ENCODE measurements at regions not wholly inside any gene's neighbourhood (a gene's known extent, or its start where the extent isn't known, plus 50 kb on each side); places are given as distances from the start of the nearest gene placed in this dataset.
"Not testable (repeated sequence)": the region's sequence is repeated elsewhere in the genome, so short reads cannot be mapped to it uniquely, and the experiment has no call there.

GRCh38 chr12:125310461-125310860 is 245.2 kb downstream of the AACS start:
- DNase-seq (ENCODE audit: low read depth), result no peak

GRCh38 chr12:125311050-125311449 is 245.8 kb downstream of the AACS start:
- DNase-seq (ENCODE audit: low read depth), result no peak

- no peak for DNase-seq (ENCODE audit: low read depth)
Observed at GRCh38 chr12:125312471-125312870, 247.2 kb downstream of the AACS start.

GRCh38 chr12:125314051-125314755 is 249.0 kb downstream of the AACS start:
- DNase-seq (ENCODE audit: low read depth), result no peak

GRCh38 chr12:125315771-125316170 is 250.5 kb downstream of the AACS start:
- no peak for DNase-seq (ENCODE audit: low read depth)

GRCh38 chr12:125320177-125320576 is 254.9 kb downstream of the AACS start:
- no peak for DNase-seq (ENCODE audit: low read depth)

GRCh38 chr12:125324861-125325490 is 259.7 kb downstream of the AACS start:
- DNase-seq (ENCODE audit: low read depth), result no peak

GRCh38 chr12:125329239-125330102 is 264.2 kb downstream of the AACS start:
- DNase-seq (ENCODE audit: low read depth), result no peak

- DNase-seq (ENCODE audit: low read depth), result no peak
Observed at GRCh38 chr12:125330645-125331341, 265.6 kb downstream of the AACS start.

- no peak for DNase-seq (ENCODE audit: low read depth)
Observed at GRCh38 chr12:125331342-125332052, 266.3 kb downstream of the AACS start.

- DNase-seq (ENCODE audit: low read depth), result no peak
Observed at GRCh38 chr12:125332900-125333299, 267.7 kb downstream of the AACS start.

- DNase-seq (ENCODE audit: low read depth), result no peak
Observed at GRCh38 chr12:125336246-125336645, 271.0 kb downstream of the AACS start.

- no peak for DNase-seq (ENCODE audit: low read depth)
Observed at GRCh38 chr12:125340791-125341190, 275.6 kb downstream of the AACS start.

- DNase-seq (ENCODE audit: low read depth), result no peak
Observed at GRCh38 chr12:125341422-125341821, 276.2 kb downstream of the AACS start.

- DNase-seq (ENCODE audit: low read depth), result no peak
Observed at GRCh38 chr12:125343649-125344048, 278.4 kb downstream of the AACS start.

GRCh38 chr12:125346362-125346761 is 281.1 kb downstream of the AACS start:
- no peak for DNase-seq (ENCODE audit: low read depth)

- DNase-seq (ENCODE audit: low read depth), result no peak
Observed at GRCh38 chr12:125351788-125352187, 286.6 kb downstream of the AACS start.

- not testable (repeated sequence) for DNase-seq (ENCODE audit: low read depth)
Observed at GRCh38 chr12:125353002-125353401, 287.8 kb downstream of the AACS start.

- DNase-seq (ENCODE audit: low read depth), result no peak
Observed at GRCh38 chr12:125353871-125354270, 288.6 kb downstream of the AACS start.

- DNase-seq (ENCODE audit: low read depth), result no peak
Observed at GRCh38 chr12:125355614-125356013, 290.4 kb downstream of the AACS start.

GRCh38 chr12:125356111-125356510 is 290.9 kb downstream of the AACS start:
- DNase-seq (ENCODE audit: low read depth), result no peak

- no peak for DNase-seq (ENCODE audit: low read depth)
Observed at GRCh38 chr12:125357561-125357960, 292.3 kb downstream of the AACS start.
